DOHH2 (cell line): ENCODE measurements at regions not wholly inside any gene's neighbourhood (a gene's known extent, or its start where the extent isn't known, plus 50 kb on each side); places are given as distances from the start of the nearest gene placed in this dataset.

Source experiments
- H3F3A ChIP-seq: fragments of 200-600 bp; sonication (generic), shearing (Covaris generic); 2 replicates; pipeline ENCODE4 v1.6.0; 2016; ENCODE audit warnings: antibody characterized with exemption, mild to moderate bottlenecking; ENCODE audit not compliant: control insufficient read depth, insufficient read depth
- H3K27ac ChIP-seq: fragments of 200-600 bp; sonication (generic); 2 replicates; pipeline ENCODE4 v1.5.1; 2014; ENCODE audit warnings: low read depth, mild to moderate bottlenecking, low read length, moderate library complexity
- H3K27me3 ChIP-seq: fragments of 200-600 bp; sonication (generic); 2 replicates; pipeline ENCODE4 v1.6.1; 2014; ENCODE audit warnings: mild to moderate bottlenecking, low read length, mixed read lengths; ENCODE audit not compliant: control insufficient read depth
- H3K36me3 ChIP-seq: fragments of 200-600 bp; sonication (generic); 2 replicates; pipeline ENCODE4 v1.6.1; 2014; ENCODE audit warnings: mild to moderate bottlenecking, low read length, moderate library complexity, mixed read lengths; ENCODE audit not compliant: control insufficient read depth
- H3K4me1 ChIP-seq: fragments of 200-600 bp; sonication (generic); 2 replicates; pipeline ENCODE4 v1.6.1; 2014; ENCODE audit warnings: mild to moderate bottlenecking, low read length, mixed read lengths; ENCODE audit not compliant: control insufficient read depth
- H3K4me2 ChIP-seq: fragments of 200-600 bp; sonication (generic); 2 replicates; pipeline ENCODE4 v1.6.0; 2014; ENCODE audit warnings: mild to moderate bottlenecking, low read length, moderate library complexity
- H3K4me3 ChIP-seq: fragments of 200-600 bp; sonication (generic); 2 replicates; pipeline ENCODE4 v1.5.1; 2014; ENCODE audit warnings: mild to moderate bottlenecking, low read length, mixed read lengths
- H3K79me2 ChIP-seq: fragments of 200-600 bp; sonication (generic); 2 replicates; pipeline ENCODE4 v1.6.1; 2014; ENCODE audit warnings: mild to moderate bottlenecking, low read length, mixed read lengths; ENCODE audit not compliant: control insufficient read depth
- H3K9me2 ChIP-seq: fragments of 200-600 bp; sonication (generic); replicated peaks from 2 replicates; pipeline ENCODE4 v1.6.1; 2014; ENCODE audit warnings: mild to moderate bottlenecking, low read length, mixed read lengths; ENCODE audit not compliant: control insufficient read depth
- H3K9me3 ChIP-seq: fragments of 200-600 bp; sonication (generic); 2 replicates; pipeline ENCODE4 v1.6.1; 2014; ENCODE audit warnings: antibody characterized with exemption, low read length, mixed read lengths; ENCODE audit not compliant: control insufficient read depth, insufficient read depth
- H4K20me1 ChIP-seq: fragments of 200-600 bp; sonication (generic); 2 replicates; pipeline ENCODE4 v1.6.0; 2014; ENCODE audit warnings: low read depth, mild to moderate bottlenecking, antibody characterized with exemption, low read length, moderate library complexity; ENCODE audit not compliant: control insufficient read depth, insufficient read depth
- CTCF ChIP-seq: fragments of 200-600 bp; sonication (generic); IDR thresholded peaks from one replicate; pipeline ENCODE4 v1.5.1; 2014; ENCODE audit warnings: antibody characterized with exemption, mild to moderate bottlenecking, low read depth, low read length; ENCODE audit not compliant: poor library complexity, severe bottlenecking
- EZH2phosphoT487 ChIP-seq: fragments of 200-600 bp; sonication (generic); IDR thresholded peaks from 2 replicates; pipeline ENCODE4 v1.6.1; 2017; ENCODE audit warnings: borderline replicate concordance, mild to moderate bottlenecking, antibody characterized with exemption, low read length, moderate library complexity, mixed read lengths

GRCh38 chr5:155982354-155982753 is 344.6 kb upstream of the SGCD start:
- Histone ChIP-seq H3K4me3 (no peak overlapping the region), H3K36me3 (no peaks in the 10 kb centered on the region), H3K27me3 (no peaks in the 10 kb centered on the region), H3K27ac (no peak overlapping the region), H3K79me2 (no peaks in the 10 kb centered on the region), H3K4me2 (no peak overlapping the region), H3F3A (no peaks in the 10 kb centered on the region), H3K9me3 (no peaks in the 10 kb centered on the region), H4K20me1 (no peaks in the 10 kb centered on the region), H3K4me1 (no peaks in the 10 kb centered on the region), H3K9me2 (no peaks in the 10 kb centered on the region)
- TF ChIP-seq CTCF (no peak), EZH2phosphoT487 (no peak)

- no peaks in the 10 kb centered on the region for H3K79me2 ChIP-seq
- no peaks in the 10 kb centered on the region for H3K4me1 ChIP-seq
- TF ChIP-seq EZH2phosphoT487 (no peak), CTCF (no peak)
- H4K20me1 ChIP-seq, result no peaks in the 10 kb centered on the region
- no peaks in the 10 kb centered on the region for H3K27me3 ChIP-seq
- no peaks in the 10 kb centered on the region for H3F3A ChIP-seq
- H3K9me3 ChIP-seq, result no peaks in the 10 kb centered on the region
- H3K9me2 ChIP-seq, result no peaks in the 10 kb centered on the region
- H3K36me3 ChIP-seq, result no peaks in the 10 kb centered on the region
- no peak overlapping the region for H3K4me2 ChIP-seq
- no peak overlapping the region for H3K4me3 ChIP-seq
- H3K27ac ChIP-seq, result no peak overlapping the region
These were observed 343.0 kb upstream of the SGCD start for GRCh38 chr5:155983954-155984353.

- Histone ChIP-seq H3K4me2 (no peak overlapping the region), H3K4me1 (no peaks in the 10 kb centered on the region), H3K36me3 (no peaks in the 10 kb centered on the region), H3K27me3 (no peaks in the 10 kb centered on the region), H3K79me2 (no peaks in the 10 kb centered on the region), H3K4me3 (no peak overlapping the region), H3K27ac (no peak overlapping the region), H3F3A (no peaks in the 10 kb centered on the region), H3K9me2 (no peaks in the 10 kb centered on the region), H3K9me3 (no peaks in the 10 kb centered on the region), H4K20me1 (no peaks in the 10 kb centered on the region)
- no peak for TF ChIP-seq EZH2phosphoT487
- TF ChIP-seq CTCF, result no peak
These were observed 339.6 kb upstream of the SGCD start for GRCh38 chr5:155987265-155987810.
